Right atrium auricular region (tissue), 2 donors: ENCODE measurements at regions not wholly inside any gene's neighbourhood (a gene's known extent, or its start where the extent isn't known, plus 50 kb on each side); places are given as distances from the start of the nearest gene placed in this dataset.

Source experiments
- DNase-seq: peaks from one replicate; pipeline ENCODE4 v3.0.0-alpha.2; 2019; ENCODE audit warnings: low spot score
- H3K27ac ChIP-seq, 2 donors: fragments of 200-600 bp; sonication (generic); 1 replicate in 1 of 2; 2 replicates in 1 of 2; pipeline ENCODE4 v1.5.1; 2016 to 2019
- H3K27me3 ChIP-seq, 2 donors: fragments of 200-600 bp; sonication (generic); one replicate each; pipeline versions ENCODE4 v1.5.1 to v1.6.0; 2017 to 2019
- H3K36me3 ChIP-seq: fragments of 200-600 bp; sonication (generic); one replicate; pipeline ENCODE4 v1.5.1; 2016
- H3K4me1 ChIP-seq, 2 donors: fragments of 200-600 bp; sonication (generic); one replicate each; pipeline versions ENCODE4 v1.5.1 to v1.6.0; 2017 to 2019
- H3K4me3 ChIP-seq, 2 donors: fragments of 200-600 bp; sonication (generic); 1 replicate in 1 of 2; 2 replicates in 1 of 2; pipeline ENCODE4 v1.5.1; 2017 to 2019; ENCODE audit warnings: mild to moderate bottlenecking in 1 of 2, moderate library complexity in 1 of 2
- H3K9me3 ChIP-seq, 2 donors: fragments of 200-600 bp; sonication (generic); one replicate each; pipeline ENCODE4 v1.5.1; 2019
- CTCF ChIP-seq, 2 donors: fragments of 200-600 bp; sonication (generic); IDR thresholded peaks; one replicate each; pipeline ENCODE4 v1.5.1; 2019; ENCODE audit warnings: antibody characterized with exemption in 2 of 2

GRCh38 chr20:6421321-6422248, 298.8 kb upstream of the FERMT1 start:
- Histone ChIP-seq H3K4me1 (no peaks in the 10 kb centered on the region), H3K27ac (no peak overlapping the region), H3K9me3 (no peaks in the 10 kb centered on the region), H3K36me3 (no peaks in the 10 kb centered on the region), H3K27me3 (no peaks in the 10 kb centered on the region), H3K4me3 (no peak overlapping the region)
- no peak for TF ChIP-seq CTCF (IDR thresholded peaks at IDR 0.05)
- no peak for DNase-seq

GRCh38 chr20:6420336-6420735, 297.5 kb upstream of the FERMT1 start:
- TF ChIP-seq CTCF (IDR thresholded peaks at IDR 0.05), result no peak

GRCh38 chr20:6418732-6419131, 295.9 kb upstream of the FERMT1 start:
- Histone ChIP-seq H3K27ac (no peak overlapping the region), H3K9me3 (no peaks in the 10 kb centered on the region), H3K36me3 (no peaks in the 10 kb centered on the region), H3K4me1 (no peaks in the 10 kb centered on the region), H3K4me3 (no peak overlapping the region), H3K27me3 (no peaks in the 10 kb centered on the region)
- DNase-seq, result no peak
- no peak for TF ChIP-seq CTCF (IDR thresholded peaks at IDR 0.05)

More at GRCh38 chr20:6420336-6420735, 297.5 kb upstream of the FERMT1 start:
- no peaks in the 10 kb centered on the region for H3K36me3 ChIP-seq
- H3K27me3 ChIP-seq, result no peaks in the 10 kb centered on the region
- no peaks in the 10 kb centered on the region for H3K9me3 ChIP-seq
- H3K27ac ChIP-seq, result no peak overlapping the region
- no peaks in the 10 kb centered on the region for H3K4me1 ChIP-seq
- no peak overlapping the region for H3K4me3 ChIP-seq
- no peak for DNase-seq

GRCh38 chr20:6416371-6416770, 293.5 kb upstream of the FERMT1 start:
- no peak for DNase-seq
- H3K9me3 ChIP-seq, result no peaks in the 10 kb centered on the region
- TF ChIP-seq CTCF (IDR thresholded peaks at IDR 0.05), result no peak
- H3K4me3 ChIP-seq, result no peak overlapping the region
- H3K4me1 ChIP-seq, result no peaks in the 10 kb centered on the region
- H3K27ac ChIP-seq, result no peak overlapping the region
- H3K36me3 ChIP-seq, result no peaks in the 10 kb centered on the region
- H3K27me3 ChIP-seq, result no peaks in the 10 kb centered on the region

- H3K4me3 ChIP-seq, result no peak overlapping the region
- DNase-seq, result no peak
- TF ChIP-seq CTCF (IDR thresholded peaks at IDR 0.05), result no peak
- H3K4me1 ChIP-seq, result no peaks in the 10 kb centered on the region
- no peaks in the 10 kb centered on the region for H3K27me3 ChIP-seq
- no peaks in the 10 kb centered on the region for H3K36me3 ChIP-seq
- no peaks in the 10 kb centered on the region for H3K9me3 ChIP-seq
- no peak overlapping the region for H3K27ac ChIP-seq
These were observed 288.8 kb upstream of the FERMT1 start for GRCh38 chr20:6411651-6412050.
